Ascending aorta (tissue), 2 donors: ENCODE measurements at regions not wholly inside any gene's neighbourhood (a gene's known extent, or its start where the extent isn't known, plus 50 kb on each side); places are given as distances from the start of the nearest gene placed in this dataset.

Experiments used
- DNase-seq, 2 donors: peaks; one replicate each; pipeline ENCODE4 v3.0.0-alpha.2; 2019; ENCODE audit warnings: low spot score in 2 of 2
- H3K27ac ChIP-seq, 2 donors: fragments of 200-600 bp; sonication (generic); one replicate each; pipeline ENCODE4 v1.5.1; 2016 to 2017; ENCODE audit warnings: mild to moderate bottlenecking in 1 of 2
- H3K27me3 ChIP-seq: fragments of 200-600 bp; sonication (generic); one replicate; pipeline ENCODE4 v1.5.1; 2017
- H3K36me3 ChIP-seq, 2 donors: fragments of 200-600 bp; sonication (generic); one replicate each; pipeline ENCODE4 v1.5.1; 2016
- H3K4me1 ChIP-seq, 2 donors: fragments of 200-600 bp; sonication (generic); one replicate each; pipeline ENCODE4 v1.5.1; 2016 to 2017; ENCODE audit warnings: mild to moderate bottlenecking in 1 of 2
- H3K4me3 ChIP-seq, 2 donors: fragments of 200-600 bp; sonication (generic); one replicate each; pipeline ENCODE4 v1.5.1; 2016 to 2017; ENCODE audit warnings: mild to moderate bottlenecking in 1 of 2
- H3K9me3 ChIP-seq, 2 donors: fragments of 200-600 bp; sonication (generic); one replicate each; pipeline ENCODE4 v1.5.1; 2016
- intact Hi-C: fragments of 100-400 bp; cut with DNase I; formaldehyde crosslinking; loops from one replicate; pipeline ENCODE4 v1.15.1; 2023
- TF ChIP-seq, protein P1 (sequence below), 3 experiments: fragments of 200-600 bp in 2 of 3; fragments of 450-650 bp in 1 of 3; sonication (generic) in 2 of 3; IDR thresholded peaks; one replicate each; pipeline ENCODE4 v1.5.1; 2016 to 2019; ENCODE audit warnings: antibody characterized with exemption in 3 of 3, mild to moderate bottlenecking in 1 of 3, moderate library complexity in 1 of 3

DNA sequence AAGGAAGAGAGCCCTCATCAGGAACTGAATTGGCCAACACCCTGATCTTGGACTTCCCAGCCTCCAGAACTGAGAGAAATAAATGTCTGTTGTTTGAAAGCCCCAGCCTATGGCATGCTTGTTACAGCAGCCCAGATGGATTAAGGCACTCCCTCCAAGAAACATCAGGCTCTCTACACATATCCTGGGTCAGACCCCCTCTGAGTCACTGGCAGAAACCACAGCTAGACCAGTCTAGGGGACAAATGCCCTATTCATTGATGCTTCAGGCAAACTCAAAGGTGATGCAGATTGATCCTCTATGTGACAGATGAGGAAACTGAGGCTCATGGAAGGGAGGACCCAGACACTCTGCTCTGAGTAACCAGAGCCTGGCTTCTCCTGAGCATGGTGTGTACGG lies 116.8 kb downstream of the WSCD1 start:
- H3K27me3 ChIP-seq: no peaks in the 10 kb centered on the region
- no peak overlapping the region for H3K4me3 ChIP-seq
- H3K9me3 ChIP-seq: no peaks in the 10 kb centered on the region
- TF ChIP-seq, protein P1, sequence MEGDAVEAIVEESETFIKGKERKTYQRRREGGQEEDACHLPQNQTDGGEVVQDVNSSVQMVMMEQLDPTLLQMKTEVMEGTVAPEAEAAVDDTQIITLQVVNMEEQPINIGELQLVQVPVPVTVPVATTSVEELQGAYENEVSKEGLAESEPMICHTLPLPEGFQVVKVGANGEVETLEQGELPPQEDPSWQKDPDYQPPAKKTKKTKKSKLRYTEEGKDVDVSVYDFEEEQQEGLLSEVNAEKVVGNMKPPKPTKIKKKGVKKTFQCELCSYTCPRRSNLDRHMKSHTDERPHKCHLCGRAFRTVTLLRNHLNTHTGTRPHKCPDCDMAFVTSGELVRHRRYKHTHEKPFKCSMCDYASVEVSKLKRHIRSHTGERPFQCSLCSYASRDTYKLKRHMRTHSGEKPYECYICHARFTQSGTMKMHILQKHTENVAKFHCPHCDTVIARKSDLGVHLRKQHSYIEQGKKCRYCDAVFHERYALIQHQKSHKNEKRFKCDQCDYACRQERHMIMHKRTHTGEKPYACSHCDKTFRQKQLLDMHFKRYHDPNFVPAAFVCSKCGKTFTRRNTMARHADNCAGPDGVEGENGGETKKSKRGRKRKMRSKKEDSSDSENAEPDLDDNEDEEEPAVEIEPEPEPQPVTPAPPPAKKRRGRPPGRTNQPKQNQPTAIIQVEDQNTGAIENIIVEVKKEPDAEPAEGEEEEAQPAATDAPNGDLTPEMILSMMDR (IDR thresholded peaks at IDR 0.05): no peak
- no peak overlapping the region for H3K27ac ChIP-seq
- intact Hi-C loops: no loop called here
- H3K36me3 ChIP-seq: no peaks in the 10 kb centered on the region
- no peaks in the 10 kb centered on the region for H3K4me1 ChIP-seq
- peak in 1 of 2 donors; percentile 22 for DNase-seq

DNA sequence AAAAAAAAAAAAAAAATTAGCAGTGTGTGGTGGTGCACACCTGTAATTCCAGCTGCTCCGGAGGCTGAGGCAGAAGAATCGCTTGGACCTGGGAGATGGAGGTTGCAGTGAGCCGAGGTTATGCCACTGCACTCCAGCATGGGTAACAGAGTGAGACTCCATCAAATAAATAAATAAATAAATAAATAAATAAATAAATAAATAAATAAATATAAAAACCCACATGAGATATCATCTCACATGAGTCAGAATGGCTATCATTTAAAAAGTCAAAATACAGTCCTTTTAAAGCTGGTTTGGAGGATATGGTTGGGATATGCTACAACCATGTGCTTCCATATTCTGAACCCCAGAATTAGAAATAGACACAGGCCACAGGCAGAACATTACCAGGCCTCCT lies 114.3 kb downstream of the WSCD1 start:
- no peak overlapping the region for H3K4me3 ChIP-seq
- no peaks in the 10 kb centered on the region for H3K27me3 ChIP-seq

DNA sequence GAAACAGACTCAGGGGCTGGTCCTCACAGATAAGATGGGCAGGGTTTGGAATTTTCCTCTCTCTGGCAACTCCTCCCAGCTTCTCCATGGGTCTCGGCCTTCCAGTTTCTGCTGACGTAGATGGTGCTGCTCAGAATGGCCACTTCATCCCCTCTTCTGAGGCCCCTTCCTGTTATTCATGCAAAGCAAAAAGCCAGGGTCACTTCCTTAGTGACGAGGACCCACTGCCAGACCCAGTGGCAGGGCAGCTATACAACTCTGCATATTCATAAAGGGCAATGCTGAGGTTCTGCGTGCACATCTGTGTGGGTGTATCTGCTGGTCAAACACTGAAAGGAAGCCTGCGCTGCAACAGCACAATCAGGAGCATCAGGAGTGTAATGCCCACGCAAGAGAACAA lies 108.8 kb downstream of the WSCD1 start:
- Histone ChIP-seq H3K4me3 (no peak overlapping the region), H3K27ac (no peak overlapping the region), H3K27me3 (no peaks in the 10 kb centered on the region), H3K4me1 (no peaks in the 10 kb centered on the region), H3K36me3 (no peaks in the 10 kb centered on the region), H3K9me3 (no peaks in the 10 kb centered on the region)
- intact Hi-C loops: no loop called here
- DNase-seq: no peak
- TF ChIP-seq, protein P1 (IDR thresholded peaks at IDR 0.05): no peak

More for the DNA sequence above, 114.3 kb downstream of the WSCD1 start:
- no peaks in the 10 kb centered on the region for H3K36me3 ChIP-seq
- no peaks in the 10 kb centered on the region for H3K9me3 ChIP-seq
- DNase-seq: no peak
- no peak overlapping the region for H3K27ac ChIP-seq
- TF ChIP-seq, protein P1 (IDR thresholded peaks at IDR 0.05): no peak
- intact Hi-C loops: no loop called here
- no peaks in the 10 kb centered on the region for H3K4me1 ChIP-seq

DNA sequence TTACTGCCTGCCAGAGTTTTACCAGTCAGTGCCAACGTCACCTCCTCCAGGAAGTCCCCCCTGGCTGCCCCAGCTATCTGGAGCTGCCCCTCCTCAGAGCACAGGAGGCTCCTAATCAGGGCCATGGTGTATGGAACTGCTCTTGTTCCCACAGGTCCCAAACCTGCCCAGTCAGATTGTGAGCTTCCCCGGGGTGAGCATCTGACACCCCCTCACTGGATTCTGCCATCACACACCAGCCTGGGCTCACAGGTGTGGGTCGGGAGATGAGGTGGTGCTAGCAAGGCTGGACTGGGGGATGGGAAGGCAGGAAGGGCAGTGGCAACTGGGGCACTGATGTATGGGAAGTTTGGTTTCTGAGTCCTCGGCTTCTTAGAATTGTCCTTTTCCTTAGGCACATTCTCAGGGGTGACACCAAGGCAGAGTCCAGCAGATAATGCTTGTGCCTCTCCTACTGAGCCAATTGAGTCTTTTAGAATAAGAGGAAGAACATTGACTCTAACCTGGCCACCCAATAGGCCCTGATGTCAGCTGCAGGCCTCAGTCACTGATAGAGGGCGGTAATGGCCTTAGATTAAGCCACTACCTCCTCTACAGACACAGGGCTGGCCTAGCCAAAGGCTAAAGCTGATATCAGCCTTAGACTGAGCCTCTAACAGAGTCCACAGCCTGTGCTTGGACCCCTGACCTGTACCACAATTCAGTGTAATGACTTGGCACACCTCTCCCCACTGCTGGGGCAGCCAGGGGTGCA lies 107.9 kb downstream of the WSCD1 start:
- H3K4me1 ChIP-seq: no peaks in the 10 kb centered on the region
- intact Hi-C loops: no loop called here
- no peaks in the 10 kb centered on the region for H3K9me3 ChIP-seq
- no peak for DNase-seq
- H3K4me3 ChIP-seq: no peak overlapping the region
- TF ChIP-seq, protein P1 (IDR thresholded peaks at IDR 0.05): no peak
- no peaks in the 10 kb centered on the region for H3K27me3 ChIP-seq
- no peak overlapping the region for H3K27ac ChIP-seq
- no peaks in the 10 kb centered on the region for H3K36me3 ChIP-seq
